HepG2 (cell line): ENCODE measurements at regions not wholly inside any gene's neighbourhood (a gene's known extent, or its start where the extent isn't known, plus 50 kb on each side); places are given as distances from the start of the nearest gene placed in this dataset.

Source experiments
- ATAC-seq: fragments of 200-7000 bp; cut with Tn5 transposase; 3 replicates; pipeline ENCODE4 v1.9.1; 2020; ENCODE audit warnings: mild to moderate bottlenecking, moderate library complexity
- BruUV-seq: library from RNA; stranded (reverse); fragments of 400-500 nt; replicated peaks from 2 replicates; lab custom pipeline; 2021; lab: Mats Ljungman, UMichigan
- CTCF ChIA-PET: fragments of 300-600 bp; formaldehyde crosslinking; extraction: SDS; loops from one replicate; lab custom pipeline; 2021; ENCODE audit warnings: low total read pairs, inconsistent platforms, low intra/inter-chr PET ratio; lab: Yijun Ruan, JAX
- POLR2A ChIA-PET: fragments of 350-600 bp; sonication (Branson Sonifier 250); formaldehyde crosslinking; loops from one replicate; lab custom pipeline; 2020; ENCODE audit warnings: antibody characterized with exemption, inconsistent platforms; lab: Yijun Ruan, JAX
- DNase-seq: peaks from one replicate; pipeline ENCODE4 v3.0.0-alpha.2; 2015; ENCODE audit warnings: low spot score
- FAIRE-seq: peaks from 3 replicates; lab custom pipeline; 2011; peaks lifted over from hg19 to GRCh38; lab: Jason Lieb, UNC
- H2AFZ ChIP-seq: one replicate; pipeline ENCODE4 v1.6.1; 2011; ENCODE audit warnings: low read length, inconsistent platforms
- H3K27ac ChIP-seq: fragments of 300-600 bp; 3 replicates; pipeline ENCODE4 v1.8.0; 2011; ENCODE audit warnings: mixed run types, mild to moderate bottlenecking, mixed read lengths, low read length, inconsistent platforms; ENCODE audit not compliant: insufficient read depth; ENCODE audit errors: extremely low read length
- H3K27me3 ChIP-seq, 2 experiments: fragments of 200-600 bp in 1 of 2; 2 replicates in 1 of 2; 3 replicates in 1 of 2; pipeline versions ENCODE4 v1.6.0 to v1.8.0; 2011; ENCODE audit warnings: low read length in 2 of 2, mild to moderate bottlenecking in 2 of 2, moderate library complexity in 2 of 2, inconsistent platforms in 1 of 2; ENCODE audit not compliant: insufficient read depth in 2 of 2, control insufficient read depth in 1 of 2
- H3K36me3 ChIP-seq, 2 experiments: fragments of 200-600 bp in 1 of 2; replicated peaks in 1 of 2; 2 replicates in 1 of 2; 3 replicates in 1 of 2; pipeline versions ENCODE4 v1.5.1 to v1.8.0; 2011; ENCODE audit warnings: low read length in 2 of 2, inconsistent platforms in 1 of 2; ENCODE audit not compliant: insufficient read depth in 2 of 2, control insufficient read depth in 1 of 2
- H3K4me1 ChIP-seq: 2 replicates; pipeline ENCODE4 v1.5.1; 2012; ENCODE audit warnings: low read length, inconsistent platforms; ENCODE audit not compliant: insufficient read depth
- H3K4me2 ChIP-seq: 2 replicates; pipeline ENCODE4 v1.6.0; 2011; ENCODE audit warnings: low read depth, low read length, inconsistent platforms
- H3K4me3 ChIP-seq, 3 experiments: fragments of 200-600 bp in 1 of 3; sonication (generic), shearing (Covaris generic) in 1 of 3; replicated peaks in 1 of 3; 2 replicates each; pipeline ENCODE4 v1.5.1; 2011 to 2016; ENCODE audit warnings: low read length in 3 of 3, inconsistent platforms in 2 of 3, low read depth in 2 of 3, mild to moderate bottlenecking in 2 of 3, control low read depth in 1 of 3, mixed read lengths in 1 of 3; ENCODE audit not compliant: insufficient read depth in 1 of 3
- H3K79me2 ChIP-seq: one replicate; pipeline ENCODE4 v1.6.1; 2011; ENCODE audit warnings: low read length, inconsistent platforms; ENCODE audit not compliant: insufficient read depth
- H3K9ac ChIP-seq: 2 replicates; pipeline ENCODE4 v1.6.0; 2011; ENCODE audit warnings: mild to moderate bottlenecking, low read depth, low read length, inconsistent platforms; ENCODE audit not compliant: insufficient read depth
- H3K9me3 ChIP-seq: 2 replicates; pipeline ENCODE4 v1.5.1; 2012; ENCODE audit warnings: mild to moderate bottlenecking, low read length
- H4K20me1 ChIP-seq: 2 replicates; pipeline ENCODE4 v1.6.0; 2011; ENCODE audit warnings: inconsistent platforms, mild to moderate bottlenecking, low read length, moderate library complexity; ENCODE audit not compliant: insufficient read depth
- PRDM15 ChIP-seq: sonication (generic); formaldehyde crosslinking; IDR thresholded peaks from 2 replicates; pipeline ENCODE4 v1.4.0; 2020; ENCODE audit warnings: missing genetic modification reagents
- ZNF225 ChIP-seq: sonication (generic); formaldehyde crosslinking; IDR thresholded peaks from 2 replicates; pipeline ENCODE4 v1.4.0; 2020; ENCODE audit warnings: mild to moderate bottlenecking, missing genetic modification reagents
- ZNF589 ChIP-seq: sonication (generic); formaldehyde crosslinking; conservative IDR thresholded peaks from 2 replicates; pipeline ENCODE4 v1.8.0; 2022; ENCODE audit warnings: mild to moderate bottlenecking, moderate library complexity, missing genetic modification reagents
- WGBS: methylation state at CpG from one replicate; pipeline ENCODE4 v1.1.6; 2017; ENCODE audit warnings: low lambda C conversion rate; 5-methylcytosine and 5-hydroxymethylcytosine counted together
- in situ Hi-C: cut with HindIII; loops from 2 replicates; pipeline ENCODE4 v1.10.0; 2017; ENCODE audit warnings: low pct_unique_long_range_greater_than_20kb; ENCODE audit not compliant: extremely low pct_ligation_motif_present
- intact Hi-C: fragments of 100-400 bp; cut with micrococcal nuclease; formaldehyde crosslinking; loops from one replicate; pipeline ENCODE4 v1.10.0; 2022; ENCODE audit not compliant: unreplicated experiment

- Histone ChIP-seq H3K4me1 (no peaks in the 10 kb centered on the region), H3K36me3 (no peaks in the 10 kb centered on the region), H3K27ac (no peak overlapping the region), H3K79me2 (no peaks in the 10 kb centered on the region), H4K20me1 (no peaks in the 10 kb centered on the region), H2AFZ (no peak overlapping the region), H3K4me2 (no peak overlapping the region), H3K9ac (no peak overlapping the region), H3K27me3 (no peaks in the 10 kb centered on the region), H3K9me3 (no peaks in the 10 kb centered on the region)
- no TSS peak for BruUV-seq
- 48% methylated on average over 3 of the region's 3 CpGs for WGBS
- CTCF ChIA-PET: no interaction called here
- intact Hi-C loops (no loop called here), in situ Hi-C loops (loop anchor here (25.0 kb wide), 1 partner anchor 491 kb away; no protein-coding TSS in a partner anchor)
- FAIRE-seq: no peak
- no peak for DNase-seq
- no peak for TF ChIP-seq ZNF589 (CRISPR knock-in tag)
- TF ChIP-seq, all 625 proteins: peak for 0
- POLR2A ChIA-PET: no interaction called here
- no peak for ATAC-seq
- H3K4me3 ChIP-seq: no peak overlapping the region
Measured at GRCh38 chr1:66452982-66453381, 81.0 kb upstream of the SGIP1 start.

- in situ Hi-C loops (loop anchor here (25.0 kb wide), 1 partner anchor 493 kb away; no protein-coding TSS in a partner anchor), intact Hi-C loops (no loop called here)
- no peak overlapping the region for H3K4me3 ChIP-seq
- H4K20me1 ChIP-seq: no peaks in the 10 kb centered on the region
- no peak for FAIRE-seq
- POLR2A ChIA-PET: no interaction called here
- no TSS peak for BruUV-seq
- H3K36me3 ChIP-seq: no peaks in the 10 kb centered on the region
- CTCF ChIA-PET: no interaction called here
- H2AFZ ChIP-seq: no peak overlapping the region
- H3K27ac ChIP-seq: no peak overlapping the region
- ATAC-seq: no peak
- H3K4me2 ChIP-seq: no peak overlapping the region
- no peak overlapping the region for H3K9ac ChIP-seq
- no peak for DNase-seq
- H3K9me3 ChIP-seq: no peaks in the 10 kb centered on the region
- H3K4me1 ChIP-seq: no peaks in the 10 kb centered on the region
- H3K27me3 ChIP-seq: no peaks in the 10 kb centered on the region
- H3K79me2 ChIP-seq: no peaks in the 10 kb centered on the region
- 0 out of 2 replicates have a peak, but pooled peaks have one; percentile 18 for TF ChIP-seq PRDM15 (CRISPR knock-in tag)
- no peak for TF ChIP-seq ZNF225 (CRISPR knock-in tag)
- TF ChIP-seq, all 625 proteins: peak for 1
- WGBS: 3% methylated on average over 2 of the region's 2 CpGs
Measured at GRCh38 chr1:66455446-66455845, 78.5 kb upstream of the SGIP1 start.
